Epithelial cell of esophagus (primary cell): ENCODE measurements at regions not wholly inside any gene's neighbourhood (a gene's known extent, or its start where the extent isn't known, plus 50 kb on each side); places are given as distances from the start of the nearest gene placed in this dataset.

Experiments used
- DNase-seq: peaks from one replicate; pipeline ENCODE4 v3.0.0; 2010; ENCODE audit warnings: low read depth
- H3K4me3 ChIP-seq: 2 replicates; pipeline ENCODE4 v1.5.1; 2011; ENCODE audit warnings: mild to moderate bottlenecking, low read length, control low read depth
- TF ChIP-seq, protein P1 (sequence below): IDR thresholded peaks from 2 replicates; pipeline ENCODE4 v1.5.1; 2011; ENCODE audit warnings: low read depth, mild to moderate bottlenecking, low read length, control low read depth, inconsistent platforms; ENCODE audit not compliant: insufficient read depth; ENCODE audit errors: missing control alignments

- TF ChIP-seq, protein P1, sequence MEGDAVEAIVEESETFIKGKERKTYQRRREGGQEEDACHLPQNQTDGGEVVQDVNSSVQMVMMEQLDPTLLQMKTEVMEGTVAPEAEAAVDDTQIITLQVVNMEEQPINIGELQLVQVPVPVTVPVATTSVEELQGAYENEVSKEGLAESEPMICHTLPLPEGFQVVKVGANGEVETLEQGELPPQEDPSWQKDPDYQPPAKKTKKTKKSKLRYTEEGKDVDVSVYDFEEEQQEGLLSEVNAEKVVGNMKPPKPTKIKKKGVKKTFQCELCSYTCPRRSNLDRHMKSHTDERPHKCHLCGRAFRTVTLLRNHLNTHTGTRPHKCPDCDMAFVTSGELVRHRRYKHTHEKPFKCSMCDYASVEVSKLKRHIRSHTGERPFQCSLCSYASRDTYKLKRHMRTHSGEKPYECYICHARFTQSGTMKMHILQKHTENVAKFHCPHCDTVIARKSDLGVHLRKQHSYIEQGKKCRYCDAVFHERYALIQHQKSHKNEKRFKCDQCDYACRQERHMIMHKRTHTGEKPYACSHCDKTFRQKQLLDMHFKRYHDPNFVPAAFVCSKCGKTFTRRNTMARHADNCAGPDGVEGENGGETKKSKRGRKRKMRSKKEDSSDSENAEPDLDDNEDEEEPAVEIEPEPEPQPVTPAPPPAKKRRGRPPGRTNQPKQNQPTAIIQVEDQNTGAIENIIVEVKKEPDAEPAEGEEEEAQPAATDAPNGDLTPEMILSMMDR: no peak
- H3K4me3 ChIP-seq: no peak overlapping the region
- DNase-seq: no peak
Measured at GRCh38 chr20:17795003-17795402, 95.2 kb downstream of the BANF2 start.

GRCh38 chr20:17794400-17794799 lies 94.6 kb downstream of the BANF2 start:
- DNase-seq: no peak
- no peak overlapping the region for H3K4me3 ChIP-seq
- TF ChIP-seq, protein P1: no peak

DNA sequence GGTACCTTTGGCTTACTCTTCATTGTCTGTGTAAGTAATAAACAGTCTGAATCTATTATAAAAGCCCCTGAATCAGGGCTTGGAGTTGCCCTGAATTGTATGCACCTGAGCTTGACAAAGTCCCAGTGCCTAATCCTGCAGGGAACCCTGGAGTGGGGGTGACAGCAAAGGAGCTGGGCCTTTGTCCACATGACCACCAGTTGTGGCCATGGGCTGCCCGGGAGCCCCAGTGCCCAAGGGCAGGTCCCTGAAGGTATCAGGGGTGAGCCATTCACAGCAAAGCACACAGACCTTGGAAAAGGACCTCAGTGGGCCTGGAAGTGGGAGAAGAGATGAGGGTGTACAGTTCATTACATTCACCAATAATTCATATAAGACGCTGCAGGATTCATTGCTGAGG lies 94.2 kb downstream of the BANF2 start:
- TF ChIP-seq, protein P1: no peak
- DNase-seq: no peak
- no peak overlapping the region for H3K4me3 ChIP-seq

DNA sequence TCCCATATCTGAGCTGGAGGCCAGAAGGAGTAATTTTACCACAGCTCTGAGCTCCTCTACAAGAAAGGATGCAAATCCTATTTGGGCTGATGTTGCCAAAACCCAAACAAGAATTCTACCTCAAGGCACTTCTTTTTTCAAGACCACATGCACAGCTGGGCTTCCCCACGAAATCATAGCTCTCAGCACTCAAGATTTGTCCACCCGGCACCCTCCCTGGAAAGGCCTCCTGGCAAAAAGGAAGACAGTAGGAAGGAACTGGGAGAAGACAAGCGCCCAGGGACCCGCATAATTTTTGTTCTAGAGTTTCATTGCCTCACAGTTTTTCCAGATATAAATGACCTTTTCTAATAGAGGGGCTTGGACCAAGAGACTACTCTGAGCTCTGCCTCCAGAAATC lies 90.5 kb downstream of the BANF2 start:
- TF ChIP-seq, protein P1: no peak
- no peak for DNase-seq
- no peak overlapping the region for H3K4me3 ChIP-seq

GRCh38 chr20:17787816-17788215 lies 88.0 kb downstream of the BANF2 start:
- H3K4me3 ChIP-seq: no peak overlapping the region
- no peak for DNase-seq
- TF ChIP-seq, protein P1: no peak

DNA sequence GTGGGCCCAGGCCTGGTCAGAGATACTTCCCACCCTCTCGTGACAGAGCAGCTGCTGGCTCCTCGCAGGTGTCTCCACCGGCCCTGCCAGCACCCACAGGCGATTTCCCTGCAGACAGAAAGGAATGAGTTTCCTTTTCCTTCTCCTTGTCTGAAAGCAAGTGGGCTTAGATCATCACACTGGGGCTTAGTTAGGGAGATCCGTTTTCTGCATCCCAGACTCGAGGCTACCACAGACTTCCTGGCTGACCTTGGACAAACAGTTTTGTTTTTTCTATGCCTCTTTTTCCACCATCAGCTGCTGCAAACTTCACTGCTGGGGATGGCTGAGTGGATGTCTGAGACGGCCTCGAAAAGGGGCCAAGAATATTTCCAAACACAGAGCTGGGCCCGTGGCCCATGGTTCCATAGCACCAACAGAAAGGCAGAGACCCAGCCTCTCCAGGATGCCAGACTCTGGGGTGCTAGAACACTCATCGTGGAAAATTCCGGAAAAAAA lies 86.5 kb downstream of the BANF2 start:
- no peak for DNase-seq
- TF ChIP-seq, protein P1: no peak

More for the DNA sequence above, 86.5 kb downstream of the BANF2 start:
- H3K4me3 ChIP-seq: no peak overlapping the region
